Uterus (tissue), 2 donors: ENCODE measurements at regions not wholly inside any gene's neighbourhood (a gene's known extent, or its start where the extent isn't known, plus 50 kb on each side); places are given as distances from the start of the nearest gene placed in this dataset.

Source experiments
- CTCF ChIP-seq, 4 experiments: fragments of 200-600 bp in 2 of 4; fragments of 450-650 bp in 2 of 4; sonication (generic) in 2 of 4; IDR thresholded peaks; one replicate each; pipeline ENCODE4 v1.5.1; 2016 to 2019; ENCODE audit warnings: antibody characterized with exemption in 4 of 4, mild to moderate bottlenecking in 2 of 4, moderate library complexity in 1 of 4
- POLR2A ChIP-seq, 2 donors: fragments of 450-650 bp; IDR thresholded peaks; one replicate each; pipeline ENCODE4 v1.6.1; 2016; ENCODE audit warnings: antibody characterized with exemption in 2 of 2, mild to moderate bottlenecking in 1 of 2, moderate library complexity in 1 of 2

DNA sequence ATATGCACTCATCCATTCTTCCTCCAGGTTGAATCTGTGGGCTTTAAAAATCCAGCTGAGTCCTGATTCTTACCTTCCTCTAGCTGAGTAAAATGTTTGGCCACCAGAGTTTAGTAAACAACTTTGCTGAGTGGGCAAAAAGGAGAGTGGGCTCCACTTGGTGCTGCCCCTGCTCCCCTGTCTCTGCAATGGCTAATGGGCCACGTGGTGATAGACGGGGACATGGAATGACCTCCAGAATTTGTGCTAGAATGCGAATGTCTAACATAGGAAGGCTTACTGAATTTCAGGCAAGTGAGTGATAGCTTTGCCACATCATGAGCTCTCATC lies 137.3 kb upstream of the CES5A start:
- TF ChIP-seq CTCF (IDR thresholded peaks at IDR 0.05), result no peak
- TF ChIP-seq POLR2A (IDR thresholded peaks at IDR 0.05), result no peak
